ENCODE measurements at regions not wholly inside any gene's neighbourhood (a gene's known extent, or its start where the extent isn't known, plus 50 kb on each side); places are given as distances from the start of the nearest gene placed in this dataset.

DNA sequence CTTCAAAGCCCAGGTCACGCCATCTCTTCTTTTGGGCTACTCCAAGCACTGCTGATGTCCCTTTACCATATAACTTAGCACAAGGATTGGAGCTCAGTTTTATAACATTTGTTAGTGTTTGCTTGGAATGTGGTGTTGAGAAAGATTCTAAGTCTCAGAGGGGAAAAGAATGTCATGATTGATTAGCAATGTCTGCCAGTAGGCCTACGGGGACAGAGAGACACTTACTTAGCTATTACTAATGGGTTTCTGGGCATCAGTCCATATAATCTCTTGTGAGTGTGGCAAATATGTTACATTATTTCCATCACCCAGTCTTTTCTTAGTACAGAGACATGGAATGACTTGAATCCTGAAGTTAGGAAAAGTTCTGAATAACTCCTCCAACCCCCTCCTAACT lies 75.4 kb upstream of the FSHB start:
- DNase-seq (ENCODE audit: low spot score), result no peak

DNA sequence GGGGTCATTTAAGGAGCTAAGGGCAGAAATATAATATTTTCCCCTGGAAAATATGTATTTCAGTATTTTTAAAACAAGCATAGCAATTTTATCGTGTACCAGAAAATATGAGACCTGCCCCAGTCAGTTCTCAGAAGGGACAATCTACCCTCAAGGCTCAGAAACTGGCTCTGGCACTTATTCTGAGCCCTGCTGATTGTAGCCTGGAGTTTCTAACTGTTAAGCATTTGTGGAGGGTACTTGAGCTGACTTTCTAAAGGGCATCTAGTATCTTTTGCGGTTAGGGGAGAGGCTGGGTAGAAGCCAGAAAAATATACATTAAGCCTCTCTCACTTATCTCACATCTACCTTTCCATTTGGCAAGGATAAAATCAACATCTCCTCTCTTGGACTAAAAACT lies 71.3 kb upstream of the FSHB start:
- DNase-seq (ENCODE audit: low spot score), result no peak

- DNase-seq (ENCODE audit: low spot score), result no peak
These were observed 65.2 kb upstream of the FSHB start for GRCh38 chr11:30165652-30166051.

DNA sequence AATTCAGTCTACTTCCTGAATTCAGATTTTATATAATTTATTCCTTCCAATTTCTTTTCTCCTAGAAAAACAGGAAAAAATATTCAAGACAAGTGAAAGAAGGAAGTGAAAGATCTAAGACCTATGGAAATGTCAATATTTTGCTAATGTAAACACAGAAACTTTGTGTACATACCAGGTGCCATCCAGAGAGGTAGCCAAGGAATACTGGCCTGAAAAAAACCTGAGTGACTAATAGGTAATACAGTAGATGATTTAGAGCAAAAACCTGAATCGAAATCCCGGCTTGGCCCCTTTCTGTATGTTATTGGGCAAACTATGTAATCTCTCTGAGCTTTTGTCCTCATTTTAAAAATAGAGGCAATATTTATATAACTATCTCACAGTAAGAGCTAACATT lies 59.2 kb upstream of the FSHB start:
- DNase-seq (ENCODE audit: low spot score), result no peak

GRCh38 chr11:30172158-30172557 lies 58.7 kb upstream of the FSHB start:
- DNase-seq (ENCODE audit: low spot score), result no peak

DNA sequence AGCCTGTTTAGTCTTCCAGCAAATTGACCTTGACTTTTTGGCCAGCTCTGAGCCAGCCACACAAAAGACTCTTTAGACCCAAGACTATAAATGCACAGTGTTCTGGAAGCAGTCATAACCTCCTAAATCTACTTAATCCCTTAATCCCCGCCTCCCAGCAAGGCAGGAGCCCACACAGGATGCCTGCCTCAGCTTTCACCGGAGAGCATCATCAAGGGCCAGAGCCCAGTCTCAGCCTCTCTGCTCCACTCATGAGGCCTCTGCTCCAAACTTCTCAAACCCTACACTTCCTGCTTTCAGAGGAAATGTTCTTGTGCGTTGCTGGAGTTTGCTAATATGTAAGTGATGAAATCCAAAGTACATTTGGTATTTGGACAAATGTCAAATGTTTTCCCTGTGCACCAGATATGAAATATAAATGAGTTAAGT lies 57.9 kb upstream of the FSHB start:
- no peak for DNase-seq (ENCODE audit: low spot score)

DNA sequence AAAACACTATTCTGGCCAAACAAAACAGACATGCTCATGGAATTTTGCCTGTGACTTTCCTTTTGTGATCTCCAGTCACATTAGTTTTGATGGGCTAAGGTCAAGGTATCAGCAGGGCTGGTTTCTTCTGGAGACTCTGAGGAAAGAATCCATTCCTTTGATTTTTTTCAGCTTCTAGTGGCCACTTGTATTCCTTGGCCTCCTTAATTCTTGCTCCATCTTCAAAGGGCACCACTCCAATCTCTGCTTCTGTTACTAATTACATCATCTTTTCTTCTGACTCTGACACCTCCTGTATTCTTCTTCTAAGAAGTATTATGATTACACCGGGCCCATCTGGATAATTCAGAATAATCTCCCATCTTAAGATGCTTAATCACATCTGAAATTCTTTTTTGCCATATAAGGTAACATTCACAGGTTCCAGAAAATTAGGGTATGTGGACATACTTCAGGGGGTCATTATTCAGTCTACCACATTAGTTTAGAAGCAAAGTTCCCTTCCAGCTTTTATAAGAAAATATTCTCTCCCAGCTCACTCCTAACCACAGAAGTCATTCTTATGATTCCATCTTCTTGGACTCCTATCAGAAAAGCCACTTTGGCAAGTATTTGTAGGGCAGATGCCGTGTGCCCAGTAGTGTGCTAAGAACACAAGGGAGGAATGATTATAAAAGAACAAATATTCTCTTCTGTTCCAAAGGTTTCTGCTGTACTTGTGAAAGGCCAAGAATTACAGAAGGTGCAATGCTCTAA lies 56.4 kb upstream of the FSHB start:
- no peak for DNase-seq (ENCODE audit: low spot score)

Data from hematopoietic multipotent progenitor cell treated with erythropoietin and hydrocortisone succinate and interleukin-3 and kit ligand, for 17 days (in vitro differentiated cells).